Parathyroid adenoma (tissue), 2 donors: ENCODE measurements at regions not wholly inside any gene's neighbourhood (a gene's known extent, or its start where the extent isn't known, plus 50 kb on each side); places are given as distances from the start of the nearest gene placed in this dataset.

Experiments used
- H2AFZ ChIP-seq: fragments of 300-600 bp; sonication (generic); one replicate; pipeline ENCODE4 v1.7.0; 2017; ENCODE audit warnings: antibody characterized with exemption, mild to moderate bottlenecking
- H3K27ac ChIP-seq: fragments of 300-600 bp; sonication (generic); one replicate; pipeline ENCODE4 v1.7.0; 2017
- H3K27me3 ChIP-seq: fragments of 300-600 bp; sonication (generic); one replicate; pipeline ENCODE4 v1.7.0; 2017; ENCODE audit warnings: low read length; ENCODE audit not compliant: control insufficient read depth, insufficient read depth
- H3K36me3 ChIP-seq: fragments of 300-600 bp; sonication (generic); one replicate; pipeline ENCODE4 v1.7.0; 2017; ENCODE audit warnings: low read length; ENCODE audit not compliant: control insufficient read depth, insufficient read depth
- H3K4me1 ChIP-seq: fragments of 300-600 bp; sonication (generic); one replicate; pipeline ENCODE4 v1.7.0; 2017; ENCODE audit warnings: control low read depth
- H3K4me2 ChIP-seq: fragments of 300-600 bp; sonication (generic); one replicate; pipeline ENCODE4 v1.7.0; 2017; ENCODE audit warnings: low read length
- H3K4me3 ChIP-seq: fragments of 300-600 bp; sonication (generic); one replicate; pipeline ENCODE4 v1.7.0; 2017; ENCODE audit warnings: low read depth, low read length
- H3K79me2 ChIP-seq: fragments of 300-600 bp; sonication (generic); one replicate; pipeline ENCODE4 v1.7.0; 2017; ENCODE audit warnings: control low read depth
- H3K9ac ChIP-seq: fragments of 300-600 bp; sonication (generic); one replicate; pipeline ENCODE4 v1.7.0; 2017; ENCODE audit warnings: mild to moderate bottlenecking
- H3K9me3 ChIP-seq: fragments of 300-600 bp; sonication (generic); one replicate; pipeline ENCODE4 v1.7.0; 2017; ENCODE audit warnings: low read length; ENCODE audit not compliant: control insufficient read depth
- TF ChIP-seq, protein P1 (sequence below): fragments of 300-600 bp; sonication (generic); IDR thresholded peaks from one replicate; pipeline ENCODE4 v1.7.0; 2017; ENCODE audit warnings: antibody characterized with exemption, mild to moderate bottlenecking
- donor health status: primary hyperparathyroidism.

DNA sequence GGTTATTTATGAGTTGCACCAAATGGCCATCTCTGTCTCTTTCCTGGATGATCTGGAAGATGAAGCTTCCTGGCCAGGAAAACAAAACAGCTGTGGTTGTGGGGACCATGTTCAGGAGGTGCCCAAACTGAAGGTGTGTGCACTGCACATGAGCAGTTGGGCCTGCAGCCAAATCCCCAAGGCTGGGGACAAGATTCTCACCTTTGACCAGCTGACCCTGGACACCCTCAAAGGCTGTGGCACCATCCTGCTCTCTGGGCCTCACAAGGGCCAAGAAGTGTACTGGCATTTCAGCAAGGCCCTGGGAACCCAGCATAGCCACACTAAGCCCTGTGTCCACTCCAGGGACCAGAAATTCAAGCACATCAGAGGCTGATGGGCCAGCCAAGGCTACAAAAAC, 84.2 kb downstream of the KCNRG start:
- Histone ChIP-seq H3K9me3 (no peaks in the 10 kb centered on the region), H3K36me3 (no peaks in the 10 kb centered on the region), H2AFZ (no peak overlapping the region), H3K4me3 (no peak overlapping the region), H3K9ac (no peak overlapping the region), H3K4me2 (no peak overlapping the region), H3K27me3 (no peaks in the 10 kb centered on the region), H3K27ac (no peak overlapping the region), H3K79me2 (peaks cover 9% of the 10 kb centered on the region), H3K4me1 (no peaks in the 10 kb centered on the region)
- TF ChIP-seq, protein P1, sequence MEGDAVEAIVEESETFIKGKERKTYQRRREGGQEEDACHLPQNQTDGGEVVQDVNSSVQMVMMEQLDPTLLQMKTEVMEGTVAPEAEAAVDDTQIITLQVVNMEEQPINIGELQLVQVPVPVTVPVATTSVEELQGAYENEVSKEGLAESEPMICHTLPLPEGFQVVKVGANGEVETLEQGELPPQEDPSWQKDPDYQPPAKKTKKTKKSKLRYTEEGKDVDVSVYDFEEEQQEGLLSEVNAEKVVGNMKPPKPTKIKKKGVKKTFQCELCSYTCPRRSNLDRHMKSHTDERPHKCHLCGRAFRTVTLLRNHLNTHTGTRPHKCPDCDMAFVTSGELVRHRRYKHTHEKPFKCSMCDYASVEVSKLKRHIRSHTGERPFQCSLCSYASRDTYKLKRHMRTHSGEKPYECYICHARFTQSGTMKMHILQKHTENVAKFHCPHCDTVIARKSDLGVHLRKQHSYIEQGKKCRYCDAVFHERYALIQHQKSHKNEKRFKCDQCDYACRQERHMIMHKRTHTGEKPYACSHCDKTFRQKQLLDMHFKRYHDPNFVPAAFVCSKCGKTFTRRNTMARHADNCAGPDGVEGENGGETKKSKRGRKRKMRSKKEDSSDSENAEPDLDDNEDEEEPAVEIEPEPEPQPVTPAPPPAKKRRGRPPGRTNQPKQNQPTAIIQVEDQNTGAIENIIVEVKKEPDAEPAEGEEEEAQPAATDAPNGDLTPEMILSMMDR = no peak

GRCh38 chr13:50101590-50101989, 86.3 kb downstream of the KCNRG start:
- Histone ChIP-seq H3K27ac (no peak overlapping the region), H3K27me3 (no peaks in the 10 kb centered on the region), H3K4me3 (no peak overlapping the region), H3K9me3 (no peaks in the 10 kb centered on the region), H3K79me2 (peaks cover 9% of the 10 kb centered on the region), H3K4me1 (no peaks in the 10 kb centered on the region), H3K4me2 (no peak overlapping the region), H3K9ac (no peak overlapping the region), H2AFZ (no peak overlapping the region), H3K36me3 (no peaks in the 10 kb centered on the region)
- TF ChIP-seq, protein P1 = no peak

- Histone ChIP-seq H3K4me1 (no peaks in the 10 kb centered on the region), H3K4me3 (no peak overlapping the region), H3K9ac (no peak overlapping the region), H3K36me3 (no peaks in the 10 kb centered on the region), H3K9me3 (no peaks in the 10 kb centered on the region), H2AFZ (no peak overlapping the region), H3K4me2 (no peak overlapping the region), H3K27ac (no peak overlapping the region), H3K79me2 (peaks cover 2% of the 10 kb centered on the region), H3K27me3 (no peaks in the 10 kb centered on the region)
- TF ChIP-seq, protein P1 = no peak
Observed at GRCh38 chr13:50104493-50104892, 89.2 kb downstream of the KCNRG start.

- H3K9me3 ChIP-seq = no peaks in the 10 kb centered on the region
- H3K9ac ChIP-seq = no peak overlapping the region
- H3K79me2 ChIP-seq = no peaks in the 10 kb centered on the region
- H3K4me2 ChIP-seq = no peak overlapping the region
- H2AFZ ChIP-seq = no peak overlapping the region
- no peaks in the 10 kb centered on the region for H3K4me1 ChIP-seq
- TF ChIP-seq, protein P1 = no peak
- H3K27ac ChIP-seq = no peak overlapping the region
- no peaks in the 10 kb centered on the region for H3K36me3 ChIP-seq
- H3K4me3 ChIP-seq = no peak overlapping the region
- H3K27me3 ChIP-seq = no peaks in the 10 kb centered on the region
Observed at GRCh38 chr13:50106559-50106958, 91.3 kb downstream of the KCNRG start.

DNA sequence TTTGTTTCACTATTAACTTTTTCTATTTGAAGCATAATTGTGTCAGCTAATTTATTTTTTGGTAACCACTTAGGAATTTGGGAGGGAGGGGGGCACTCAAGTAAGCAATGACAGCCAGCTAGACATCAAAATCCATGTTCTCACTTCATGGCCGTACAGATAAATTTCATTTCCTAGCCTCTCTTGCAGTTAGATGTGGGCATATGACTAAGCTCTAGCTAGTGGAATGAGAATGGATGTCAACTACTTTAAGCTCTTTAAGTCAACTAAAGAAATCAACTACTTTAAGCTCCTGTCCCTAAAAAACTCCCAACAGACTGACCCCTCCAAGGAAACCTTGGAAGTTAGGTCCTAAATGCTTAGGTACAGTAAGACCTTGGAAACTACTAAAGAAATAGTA, 92.0 kb downstream of the KCNRG start:
- Histone ChIP-seq H3K27me3 (no peaks in the 10 kb centered on the region), H3K9ac (no peak overlapping the region), H3K36me3 (no peaks in the 10 kb centered on the region), H3K4me3 (no peak overlapping the region), H3K79me2 (no peaks in the 10 kb centered on the region), H3K9me3 (no peaks in the 10 kb centered on the region), H3K4me2 (no peak overlapping the region), H3K4me1 (no peaks in the 10 kb centered on the region), H2AFZ (no peak overlapping the region), H3K27ac (no peak overlapping the region)
- TF ChIP-seq, protein P1 = no peak
